Activated naive CD8-positive, alpha-beta T cell treated with anti-CD3 and anti-CD28 coated beads, Interleukin-2, amount 50 U/mL, for 16 hours (primary cell): ENCODE measurements at regions not wholly inside any gene's neighbourhood (a gene's known extent, or its start where the extent isn't known, plus 50 kb on each side); places are given as distances from the start of the nearest gene placed in this dataset.

ENCODE experiments used
- DNase-seq: peaks from one replicate; pipeline ENCODE4 v3.0.0-alpha.2; 2020; ENCODE audit warnings: low read depth, low spot score

GRCh38 chr11:19472679-19473078, 231.9 kb upstream of the E2F8 start:
- DNase-seq = no peak

- DNase-seq = no peak
Observed at GRCh38 chr11:19467904-19468303, 227.2 kb upstream of the E2F8 start.

- DNase-seq = no peak
Observed at GRCh38 chr11:19466314-19466713, 225.6 kb upstream of the E2F8 start.

- no peak for DNase-seq
Observed at GRCh38 chr11:19463976-19464375, 223.2 kb upstream of the E2F8 start.

- DNase-seq = no peak
Observed at GRCh38 chr11:19460718-19461405, 220.1 kb upstream of the E2F8 start.

GRCh38 chr11:19459240-19459639, 218.5 kb upstream of the E2F8 start:
- no peak for DNase-seq

- no peak for DNase-seq
Observed at GRCh38 chr11:19458721-19459120, 218.0 kb upstream of the E2F8 start.

- no peak for DNase-seq
Observed at GRCh38 chr11:19458231-19458630, 217.5 kb upstream of the E2F8 start.

GRCh38 chr11:19455731-19456130, 215.0 kb upstream of the E2F8 start:
- no peak for DNase-seq

- no peak for DNase-seq
Observed at GRCh38 chr11:19453651-19454257, 213.0 kb upstream of the E2F8 start.

GRCh38 chr11:19451609-19452008, 210.9 kb upstream of the E2F8 start:
- DNase-seq = no peak

GRCh38 chr11:19450282-19450681, 209.5 kb upstream of the E2F8 start:
- no peak for DNase-seq

- DNase-seq = no peak
Observed at GRCh38 chr11:19448651-19449050, 207.9 kb upstream of the E2F8 start.

- DNase-seq = no peak
Observed at GRCh38 chr11:19447150-19447566, 206.4 kb upstream of the E2F8 start.

- no peak for DNase-seq
Observed at GRCh38 chr11:19445771-19446170, 205.0 kb upstream of the E2F8 start.

GRCh38 chr11:19444231-19444630, 203.5 kb upstream of the E2F8 start:
- no peak for DNase-seq

- no peak for DNase-seq
Observed at GRCh38 chr11:19442554-19442910, 201.8 kb upstream of the E2F8 start.

GRCh38 chr11:19441752-19442553, 201.2 kb upstream of the E2F8 start:
- no peak for DNase-seq

- no peak for DNase-seq
Observed at GRCh38 chr11:19441288-19441687, 200.5 kb upstream of the E2F8 start.

- DNase-seq = no peak
Observed at GRCh38 chr11:19437760-19438159, 197.0 kb upstream of the E2F8 start.

- no peak for DNase-seq
Observed at GRCh38 chr11:19436932-19437331, 196.2 kb upstream of the E2F8 start.

- DNase-seq = no peak
Observed at GRCh38 chr11:19435306-19435989, 194.7 kb upstream of the E2F8 start.
